ENCODE measurements at regions not wholly inside any gene's neighbourhood (a gene's known extent, or its start where the extent isn't known, plus 50 kb on each side); places are given as distances from the start of the nearest gene placed in this dataset.

DNA sequence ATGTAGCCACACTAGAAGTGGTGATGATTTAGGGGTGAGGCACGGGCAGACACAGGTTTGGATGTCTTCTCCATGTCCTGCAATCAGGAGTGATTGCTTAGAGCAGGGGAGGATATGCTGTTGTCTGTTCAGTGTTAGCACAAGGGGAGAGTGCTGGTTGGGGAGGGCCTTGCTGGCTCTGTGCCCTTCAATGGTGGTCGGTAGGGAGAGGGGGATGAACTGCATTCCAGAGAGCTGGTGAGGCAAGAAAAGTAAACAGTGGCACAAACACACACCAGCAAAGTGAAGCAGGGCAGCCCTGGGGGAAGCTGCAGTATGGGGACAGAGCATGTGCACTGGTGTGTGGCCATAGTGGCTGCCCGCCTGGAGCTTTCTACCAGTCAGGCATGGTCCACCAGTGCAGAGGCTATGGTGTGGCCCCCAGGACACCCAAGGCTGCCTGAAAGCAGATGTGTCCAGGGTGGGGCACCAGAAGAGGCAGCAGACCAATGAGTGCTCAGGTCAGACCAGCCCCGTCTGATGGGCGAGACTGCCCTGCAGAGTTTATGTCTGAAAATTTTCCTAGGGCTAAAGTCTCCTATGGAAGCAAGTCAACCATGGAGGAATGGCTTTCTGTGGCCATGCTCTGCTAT, 1676.9 kb downstream of the PCDH9 start:
- Histone ChIP-seq H2BK5ac (ENCODE audit: insufficient read length, low read length) (no peak overlapping the region), H2AK5ac (ENCODE audit: insufficient read length, low read length) (no peak overlapping the region), H3K27ac (ENCODE audit: insufficient read length, low read depth, low read length) (no peak overlapping the region), H2AFZ (ENCODE audit: low read length) (no peak overlapping the region), H3K4ac (ENCODE audit: low read depth, low read length) (no peak overlapping the region), H2BK12ac (ENCODE audit: insufficient read length, low read depth, low read length) (no peak overlapping the region), H4K91ac (ENCODE audit: insufficient read length, low read depth, low read length) (no peak overlapping the region), H3K4me1 (ENCODE audit: insufficient read depth, low read length) (no peaks in the 10 kb centered on the region), H3K14ac (ENCODE audit: insufficient read depth, low read length) (no peak overlapping the region), H4K5ac (ENCODE audit: insufficient read length, low read depth, low read length) (no peak overlapping the region), H4K20me1 (ENCODE audit: control insufficient read depth, insufficient read depth, insufficient read length) (no peaks in the 10 kb centered on the region), H3K9me3 (ENCODE audit: control insufficient read depth, low read depth, low read length) (no peaks in the 10 kb centered on the region), H3K79me1 (ENCODE audit: insufficient read depth, low read depth, low read length, poor library complexity, severe bottlenecking) (no peaks in the 10 kb centered on the region), H3K23me2 (ENCODE audit: insufficient read length, low read depth, low read length, poor library complexity, severe bottlenecking) (no peaks in the 10 kb centered on the region), H3K27me3 (ENCODE audit: insufficient read depth, low read length) (no peaks in the 10 kb centered on the region), H3K4me2 (ENCODE audit: insufficient read depth, insufficient read length, low read length) (no peak overlapping the region), H2BK120ac (ENCODE audit: low read depth, low read length, poor library complexity, severe bottlenecking) (no peak overlapping the region), H3T11ph (ENCODE audit: low read length) (no peak overlapping the region), H3K23ac (ENCODE audit: insufficient read length, low read depth, low read length) (no peak overlapping the region), H3K56ac (ENCODE audit: insufficient read length, low read depth, low read length) (no peak overlapping the region), H2BK15ac (ENCODE audit: low read depth, low read length) (no peak overlapping the region), H4K8ac (replicated peaks; ENCODE audit: insufficient read length, low read depth, low read length) (no peak overlapping the region), H2BK20ac (ENCODE audit: low read depth, low read length, poor library complexity, severe bottlenecking) (no peak overlapping the region), H3K18ac (ENCODE audit: insufficient read length, low read depth, low read length) (no peak overlapping the region), H3K79me2 (ENCODE audit: insufficient read depth, low read length) (no peaks in the 10 kb centered on the region), H3K9ac (ENCODE audit: extremely low read depth, insufficient read length, low read length) (no peak overlapping the region)
- peaks cover 22 to 28% of the 10 kb centered on the region in 2 experiments for H3K9me3 Mint-ChIP-seq
- peaks cover 2% of the 10 kb centered on the region; the same call in 1 of the 2 replicates for H3K27me3 Mint-ChIP-seq (ENCODE audit: low read depth)
- H3K4me1 Mint-ChIP-seq = peaks cover 0 to 5% of the 10 kb centered on the region in 2 experiments; a peak in 2 of 4 replicates
- no CpG with 5 or more reads among the region's 5 CpGs for WGBS (ENCODE audit: extremely low coverage, insufficient read length, low lambda C conversion rate)
- TF ChIP-seq, protein P1, sequence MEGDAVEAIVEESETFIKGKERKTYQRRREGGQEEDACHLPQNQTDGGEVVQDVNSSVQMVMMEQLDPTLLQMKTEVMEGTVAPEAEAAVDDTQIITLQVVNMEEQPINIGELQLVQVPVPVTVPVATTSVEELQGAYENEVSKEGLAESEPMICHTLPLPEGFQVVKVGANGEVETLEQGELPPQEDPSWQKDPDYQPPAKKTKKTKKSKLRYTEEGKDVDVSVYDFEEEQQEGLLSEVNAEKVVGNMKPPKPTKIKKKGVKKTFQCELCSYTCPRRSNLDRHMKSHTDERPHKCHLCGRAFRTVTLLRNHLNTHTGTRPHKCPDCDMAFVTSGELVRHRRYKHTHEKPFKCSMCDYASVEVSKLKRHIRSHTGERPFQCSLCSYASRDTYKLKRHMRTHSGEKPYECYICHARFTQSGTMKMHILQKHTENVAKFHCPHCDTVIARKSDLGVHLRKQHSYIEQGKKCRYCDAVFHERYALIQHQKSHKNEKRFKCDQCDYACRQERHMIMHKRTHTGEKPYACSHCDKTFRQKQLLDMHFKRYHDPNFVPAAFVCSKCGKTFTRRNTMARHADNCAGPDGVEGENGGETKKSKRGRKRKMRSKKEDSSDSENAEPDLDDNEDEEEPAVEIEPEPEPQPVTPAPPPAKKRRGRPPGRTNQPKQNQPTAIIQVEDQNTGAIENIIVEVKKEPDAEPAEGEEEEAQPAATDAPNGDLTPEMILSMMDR (conservative IDR thresholded peaks at IDR 0.05) = no peak
- H3K36me3 Mint-ChIP-seq (ENCODE audit: insufficient read depth in 1 of 3, low read depth in 3 of 3) = peaks cover 3 to 14% (median 11%) of the 10 kb centered on the region in 3 experiments; a peak in 6 of 7 replicates
- no peak overlapping the region for H3K27ac Mint-ChIP-seq
- no peak for DNase-seq
- no peak overlapping the region for H3K4me3 Mint-ChIP-seq
